Glutamatergic neuron (in vitro differentiated cells): ENCODE measurements at regions not wholly inside any gene's neighbourhood (a gene's known extent, or its start where the extent isn't known, plus 50 kb on each side); places are given as distances from the start of the nearest gene placed in this dataset.

Experiments
- DNase-seq: peaks from one replicate; pipeline ENCODE4 v3.0.0; 2022
- H3K27ac Mint-ChIP-seq: one replicate; pipeline ENCODE4 v1.8.0; 2020; ENCODE audit warnings: mild to moderate bottlenecking, mixed read lengths, inconsistent platforms; ENCODE audit not compliant: unreplicated experiment
- H3K27me3 Mint-ChIP-seq: one replicate; pipeline ENCODE4 v1.8.0; 2020; ENCODE audit warnings: mild to moderate bottlenecking, moderate library complexity, mixed read lengths, inconsistent platforms; ENCODE audit not compliant: unreplicated experiment
- H3K36me3 Mint-ChIP-seq: one replicate; pipeline ENCODE4 v1.8.0; 2020; ENCODE audit warnings: mild to moderate bottlenecking, mixed read lengths, inconsistent platforms; ENCODE audit not compliant: unreplicated experiment
- H3K4me1 Mint-ChIP-seq: one replicate; pipeline ENCODE4 v1.8.0; 2020; ENCODE audit warnings: mild to moderate bottlenecking, low read depth, mixed read lengths, inconsistent platforms; ENCODE audit not compliant: unreplicated experiment
- H3K4me3 Mint-ChIP-seq: one replicate; pipeline ENCODE4 v1.8.0; 2020; ENCODE audit warnings: mild to moderate bottlenecking, mixed read lengths, inconsistent platforms; ENCODE audit not compliant: unreplicated experiment
- H3K9me3 Mint-ChIP-seq: one replicate; pipeline ENCODE4 v1.8.0; 2020; ENCODE audit warnings: mild to moderate bottlenecking, moderate library complexity, mixed read lengths, inconsistent platforms; ENCODE audit not compliant: unreplicated experiment
- TF ChIP-seq, protein P1 (sequence below): fragments of 200-600 bp; sonication (generic); IDR thresholded peaks from one replicate; pipeline ENCODE4 v1.5.0; 2021; ENCODE audit not compliant: partially characterized antibody, unreplicated experiment

DNA sequence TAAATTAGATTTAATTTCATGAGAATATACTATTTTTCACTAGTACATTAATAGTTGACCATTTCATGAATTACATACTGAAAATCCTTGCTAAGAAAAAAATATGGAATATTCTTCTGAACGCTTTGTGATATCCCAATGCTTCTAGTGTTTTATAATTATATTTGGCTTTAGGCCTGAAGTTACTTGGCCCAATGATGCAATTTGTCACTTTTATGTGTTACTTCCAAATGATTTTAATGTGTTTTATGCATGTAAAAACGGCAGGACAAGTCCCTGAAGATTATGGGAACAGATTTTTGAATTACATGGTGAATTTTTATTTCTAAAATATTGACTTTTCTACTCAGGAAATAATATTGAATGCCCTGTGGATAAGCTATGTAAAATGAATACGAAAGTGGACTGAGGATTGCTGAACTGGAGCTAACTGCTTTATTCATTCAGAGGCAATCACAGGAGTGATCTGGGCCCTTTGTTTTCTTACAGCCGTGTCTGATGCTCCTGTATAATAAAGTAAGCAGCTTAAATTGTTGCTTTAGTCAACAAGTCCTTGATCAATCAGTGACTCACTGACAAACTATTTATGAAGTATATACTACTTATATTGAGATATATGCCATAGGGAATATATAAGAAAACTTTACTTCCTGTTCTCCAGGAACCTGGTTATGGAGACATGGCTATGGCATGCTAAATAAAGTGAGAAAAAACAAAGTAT is 543.0 kb upstream of the RGS18 start:
- H3K4me3 Mint-ChIP-seq = no peak overlapping the region
- no peaks in the 10 kb centered on the region for H3K27me3 Mint-ChIP-seq
- no peak for DNase-seq
- H3K4me1 Mint-ChIP-seq = no peaks in the 10 kb centered on the region
- TF ChIP-seq, protein P1, sequence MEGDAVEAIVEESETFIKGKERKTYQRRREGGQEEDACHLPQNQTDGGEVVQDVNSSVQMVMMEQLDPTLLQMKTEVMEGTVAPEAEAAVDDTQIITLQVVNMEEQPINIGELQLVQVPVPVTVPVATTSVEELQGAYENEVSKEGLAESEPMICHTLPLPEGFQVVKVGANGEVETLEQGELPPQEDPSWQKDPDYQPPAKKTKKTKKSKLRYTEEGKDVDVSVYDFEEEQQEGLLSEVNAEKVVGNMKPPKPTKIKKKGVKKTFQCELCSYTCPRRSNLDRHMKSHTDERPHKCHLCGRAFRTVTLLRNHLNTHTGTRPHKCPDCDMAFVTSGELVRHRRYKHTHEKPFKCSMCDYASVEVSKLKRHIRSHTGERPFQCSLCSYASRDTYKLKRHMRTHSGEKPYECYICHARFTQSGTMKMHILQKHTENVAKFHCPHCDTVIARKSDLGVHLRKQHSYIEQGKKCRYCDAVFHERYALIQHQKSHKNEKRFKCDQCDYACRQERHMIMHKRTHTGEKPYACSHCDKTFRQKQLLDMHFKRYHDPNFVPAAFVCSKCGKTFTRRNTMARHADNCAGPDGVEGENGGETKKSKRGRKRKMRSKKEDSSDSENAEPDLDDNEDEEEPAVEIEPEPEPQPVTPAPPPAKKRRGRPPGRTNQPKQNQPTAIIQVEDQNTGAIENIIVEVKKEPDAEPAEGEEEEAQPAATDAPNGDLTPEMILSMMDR = no peak
- no peaks in the 10 kb centered on the region for H3K36me3 Mint-ChIP-seq
- no peak overlapping the region for H3K27ac Mint-ChIP-seq
- no peaks in the 10 kb centered on the region for H3K9me3 Mint-ChIP-seq

- Mint-ChIP-seq H3K27ac (no peak overlapping the region), H3K9me3 (no peaks in the 10 kb centered on the region), H3K4me1 (no peaks in the 10 kb centered on the region), H3K36me3 (no peaks in the 10 kb centered on the region), H3K27me3 (no peaks in the 10 kb centered on the region), H3K4me3 (no peak overlapping the region)
- TF ChIP-seq, protein P1 = no peak
- DNase-seq = no peak
These were observed 540.1 kb upstream of the RGS18 start for GRCh38 chr1:191618181-191618580.

GRCh38 chr1:191620883-191621282 is 537.4 kb upstream of the RGS18 start:
- H3K27ac Mint-ChIP-seq = no peak overlapping the region
- TF ChIP-seq, protein P1 = no peak
- DNase-seq = no peak

GRCh38 chr1:191624044-191624443 is 534.2 kb upstream of the RGS18 start:
- Mint-ChIP-seq H3K27ac (no peak overlapping the region), H3K4me1 (no peaks in the 10 kb centered on the region), H3K9me3 (no peaks in the 10 kb centered on the region), H3K27me3 (no peaks in the 10 kb centered on the region), H3K36me3 (no peaks in the 10 kb centered on the region), H3K4me3 (no peak overlapping the region)
- TF ChIP-seq, protein P1 = no peak
- no peak for DNase-seq

More at GRCh38 chr1:191620883-191621282, 537.4 kb upstream of the RGS18 start:
- H3K4me3 Mint-ChIP-seq = no peak overlapping the region
- H3K36me3 Mint-ChIP-seq = no peaks in the 10 kb centered on the region
- no peaks in the 10 kb centered on the region for H3K9me3 Mint-ChIP-seq
- H3K4me1 Mint-ChIP-seq = no peaks in the 10 kb centered on the region
- no peaks in the 10 kb centered on the region for H3K27me3 Mint-ChIP-seq

DNA sequence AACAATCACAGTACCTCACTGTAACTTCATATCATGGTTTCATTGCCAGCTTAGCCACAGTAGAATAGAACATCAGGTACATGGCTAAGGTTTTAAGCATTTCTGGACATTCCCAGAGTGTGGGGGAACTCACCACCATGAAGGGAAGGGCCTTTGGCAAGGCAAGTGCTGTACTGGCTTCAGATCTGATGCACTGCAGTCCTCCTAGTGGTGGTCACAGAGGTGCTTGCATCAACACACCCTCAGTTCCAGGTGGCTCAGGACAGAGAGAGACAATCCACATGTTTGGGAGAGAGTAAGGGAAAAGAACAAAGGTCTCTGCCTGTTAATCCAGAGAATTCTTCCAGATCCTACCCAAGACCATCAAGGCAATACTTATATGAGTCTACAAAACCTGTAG is 528.4 kb upstream of the RGS18 start:
- H3K9me3 Mint-ChIP-seq = no peaks in the 10 kb centered on the region
- DNase-seq = no peak
- no peaks in the 10 kb centered on the region for H3K36me3 Mint-ChIP-seq
- no peak overlapping the region for H3K4me3 Mint-ChIP-seq
- no peaks in the 10 kb centered on the region for H3K4me1 Mint-ChIP-seq
- no peak overlapping the region for H3K27ac Mint-ChIP-seq
- H3K27me3 Mint-ChIP-seq = peaks cover 2% of the 10 kb centered on the region
- TF ChIP-seq, protein P1 = no peak
